Peyer's patch (tissue), 4 donors: ENCODE measurements at regions not wholly inside any gene's neighbourhood (a gene's known extent, or its start where the extent isn't known, plus 50 kb on each side); places are given as distances from the start of the nearest gene placed in this dataset.

Experiments
- CTCF ChIP-seq, 6 experiments: fragments of 450-650 bp in 4 of 6; fragments of 200-600 bp in 2 of 6; sonication (generic) in 1 of 6; IDR thresholded peaks; one replicate each; pipeline ENCODE4 v1.5.1; 2017 to 2019; ENCODE audit warnings: antibody characterized with exemption in 6 of 6, mild to moderate bottlenecking in 3 of 6, moderate library complexity in 1 of 6
- POLR2A ChIP-seq, 2 donors: fragments of 450-650 bp; IDR thresholded peaks; one replicate each; pipeline ENCODE4 v1.5.1; 2017; ENCODE audit warnings: antibody characterized with exemption in 2 of 2, mild to moderate bottlenecking in 2 of 2, moderate library complexity in 2 of 2

- no peak for TF ChIP-seq CTCF (IDR thresholded peaks at IDR 0.05)
- no peak for TF ChIP-seq POLR2A (IDR thresholded peaks at IDR 0.05)
Measured at GRCh38 chr1:213425376-213426030, 374.5 kb downstream of the RPS6KC1 start.
